AG09319 (cell line): ENCODE measurements at regions not wholly inside any gene's neighbourhood (a gene's known extent, or its start where the extent isn't known, plus 50 kb on each side); places are given as distances from the start of the nearest gene placed in this dataset.

ENCODE experiments used
- DNase-seq: peaks from one replicate; pipeline ENCODE4 v3.0.0-alpha.2; 2010; ENCODE audit warnings: low read depth; ENCODE audit errors: extremely low read depth
- CTCF ChIP-seq: IDR thresholded peaks from 2 replicates; pipeline ENCODE4 v1.5.1; 2011; ENCODE audit warnings: low read depth, mild to moderate bottlenecking, inconsistent platforms, low read length, moderate library complexity

- no peak for DNase-seq
- no peak for TF ChIP-seq CTCF
These were observed 156.6 kb downstream of the SIPA1L2 start for GRCh38 chr1:232473324-232473723.

GRCh38 chr1:232472485-232473041 is 157.4 kb downstream of the SIPA1L2 start:
- DNase-seq: no peak

GRCh38 chr1:232471250-232471649 is 158.7 kb downstream of the SIPA1L2 start:
- DNase-seq: no peak
- TF ChIP-seq CTCF: no peak

More at GRCh38 chr1:232472485-232473041, 157.4 kb downstream of the SIPA1L2 start:
- no peak for TF ChIP-seq CTCF

- no peak for DNase-seq
- no peak for TF ChIP-seq CTCF
These were observed 159.2 kb downstream of the SIPA1L2 start for GRCh38 chr1:232470711-232471110.

- no peak for TF ChIP-seq CTCF
- no peak for DNase-seq
These were observed 161.7 kb downstream of the SIPA1L2 start for GRCh38 chr1:232468249-232468648.

GRCh38 chr1:232467073-232467760 is 162.7 kb downstream of the SIPA1L2 start:
- no peak for DNase-seq
- no peak for TF ChIP-seq CTCF

- DNase-seq: no peak
- TF ChIP-seq CTCF: no peak
These were observed 165.6 kb downstream of the SIPA1L2 start for GRCh38 chr1:232464325-232464724.
